SK-N-MC (cell line): ENCODE measurements at regions not wholly inside any gene's neighbourhood (a gene's known extent, or its start where the extent isn't known, plus 50 kb on each side); places are given as distances from the start of the nearest gene placed in this dataset.

ENCODE experiments used
- EZH2 ChIP-seq: fragments of 200-600 bp; sonication (generic); IDR thresholded peaks from one replicate; pipeline ENCODE4 v1.6.1; 2017; ENCODE audit warnings: antibody characterized with exemption
- FOXP2 ChIP-seq: optimal IDR thresholded peaks from 2 replicates; pipeline ENCODE3; 2011; ENCODE audit warnings: mild to moderate bottlenecking, moderate library complexity; ENCODE audit not compliant: insufficient read depth; ENCODE audit errors: extremely low read length, control extremely low read depth
- POLR2AphosphoS5 ChIP-seq: IDR thresholded peaks from 2 replicates; pipeline ENCODE4 v1.6.1; 2012; ENCODE audit warnings: mild to moderate bottlenecking, low read depth, low read length, borderline replicate concordance

DNA sequence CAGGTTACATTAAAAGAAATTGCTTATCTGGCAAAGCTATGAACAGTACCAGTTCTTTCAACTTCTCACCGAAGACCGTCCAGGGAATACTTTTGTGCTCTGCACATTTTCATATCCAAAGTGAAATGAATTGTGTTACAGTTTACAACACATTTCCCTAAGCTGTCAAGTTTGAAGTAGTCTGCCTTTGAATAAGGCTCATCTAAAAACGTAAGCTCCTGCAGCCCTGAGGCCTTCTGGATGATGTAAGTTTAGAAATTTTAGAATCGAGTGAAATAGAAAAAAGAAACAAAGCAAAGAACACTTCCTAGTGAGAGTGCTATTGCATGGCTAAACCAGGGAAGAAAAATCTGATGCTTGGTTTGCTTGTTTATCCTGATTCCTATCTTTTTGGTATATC lies 653.8 kb downstream of the MMUT start:
- TF ChIP-seq EZH2 (no peak), POLR2AphosphoS5 (no peak), FOXP2 (no peak)
